GM18873 (cell line): ENCODE measurements at regions not wholly inside any gene's neighbourhood (a gene's known extent, or its start where the extent isn't known, plus 50 kb on each side); places are given as distances from the start of the nearest gene placed in this dataset.
A peak's percentile ranks its signal among the peaks of the same experiment; 100 is the strongest.
"Not testable (repeated sequence)": the region's sequence is repeated elsewhere in the genome, so short reads cannot be mapped to it uniquely, and the experiment has no call there.

ENCODE experiments used
- ATAC-seq: cut with Tn5 transposase; IDR thresholded peaks from one replicate; pipeline ENCODE4 v1.9.1; 2021; ENCODE audit warnings: mild to moderate bottlenecking, moderate library complexity, moderate number of reproducible peaks; ENCODE audit not compliant: unreplicated experiment, low FRiP score

GRCh38 chr5:35561396-35561795 lies 56.3 kb upstream of the SPEF2 start:
- no peak for ATAC-seq

- no peak for ATAC-seq
Observed at GRCh38 chr5:35557748-35558147, 59.9 kb upstream of the SPEF2 start.

GRCh38 chr5:35557199-35557598 lies 60.5 kb upstream of the SPEF2 start:
- ATAC-seq = no peak

GRCh38 chr5:35554016-35554415 lies 63.6 kb upstream of the SPEF2 start:
- ATAC-seq = no peak

GRCh38 chr5:35545190-35545589 lies 72.5 kb upstream of the SPEF2 start:
- no peak for ATAC-seq

GRCh38 chr5:35543408-35543807 lies 74.3 kb upstream of the SPEF2 start:
- no peak for ATAC-seq

GRCh38 chr5:35540002-35540401 lies 77.7 kb upstream of the SPEF2 start:
- ATAC-seq = no peak

GRCh38 chr5:35538198-35538931 lies 79.3 kb upstream of the SPEF2 start:
- ATAC-seq = no peak

- ATAC-seq = no peak
Observed at GRCh38 chr5:35533156-35533555, 84.5 kb upstream of the SPEF2 start.

- ATAC-seq = not testable (repeated sequence)
Observed at GRCh38 chr5:35531553-35531952, 86.1 kb upstream of the SPEF2 start.

- peak; percentile 98 for ATAC-seq
Observed at GRCh38 chr5:35518104-35518503, 99.6 kb upstream of the SPEF2 start.

- ATAC-seq = no peak
Observed at GRCh38 chr5:35516271-35516670, 101.4 kb upstream of the SPEF2 start.

- ATAC-seq = no peak
Observed at GRCh38 chr5:35513612-35514011, 104.1 kb upstream of the SPEF2 start.

GRCh38 chr5:35502206-35502605 lies 115.5 kb upstream of the SPEF2 start:
- no peak for ATAC-seq

GRCh38 chr5:35488791-35489190 lies 128.9 kb upstream of the SPEF2 start:
- no peak for ATAC-seq

GRCh38 chr5:35488055-35488454 lies 129.6 kb upstream of the SPEF2 start:
- no peak for ATAC-seq

- no peak for ATAC-seq
Observed at GRCh38 chr5:35487233-35488025, 130.2 kb upstream of the SPEF2 start.

- ATAC-seq = no peak
Observed at GRCh38 chr5:35485487-35485886, 132.2 kb upstream of the SPEF2 start.

GRCh38 chr5:35484241-35484640 lies 133.4 kb upstream of the SPEF2 start:
- ATAC-seq = peak; percentile 42

- no peak for ATAC-seq
Observed at GRCh38 chr5:35483780-35484179, 133.9 kb upstream of the SPEF2 start.

- no peak for ATAC-seq
Observed at GRCh38 chr5:35483191-35483590, 134.5 kb upstream of the SPEF2 start.
